Keratinocyte (primary cell): ENCODE measurements at regions not wholly inside any gene's neighbourhood (a gene's known extent, or its start where the extent isn't known, plus 50 kb on each side); places are given as distances from the start of the nearest gene placed in this dataset.

Experiments used
- DNase-seq: peaks from one replicate; pipeline ENCODE4 v3.0.0-alpha.2; 2011; ENCODE audit warnings: low read depth, missing footprints, low spot score
- FAIRE-seq: peaks from 2 replicates; lab custom pipeline; 2011; peaks lifted over from hg19 to GRCh38; lab: Jason Lieb, UNC
- H2AFZ ChIP-seq: 2 replicates; pipeline ENCODE4 v1.6.0; 2012; ENCODE audit warnings: low read length, control low read depth, inconsistent platforms; ENCODE audit not compliant: control insufficient read depth
- H3K27ac ChIP-seq: 2 replicates; pipeline ENCODE4 v1.5.1; 2011; ENCODE audit warnings: low read length; ENCODE audit not compliant: control insufficient read depth, insufficient read depth
- H3K27me3 ChIP-seq: 3 replicates; pipeline ENCODE4 v1.6.0; 2011; ENCODE audit warnings: low read length; ENCODE audit not compliant: control insufficient read depth, insufficient read depth; ENCODE audit errors: extremely low read depth
- H3K36me3 ChIP-seq, 2 experiments: 2 replicates in 1 of 2; 3 replicates in 1 of 2; pipeline ENCODE4 v1.5.1; 2011; ENCODE audit warnings: low read length in 2 of 2, mild to moderate bottlenecking in 1 of 2; ENCODE audit not compliant: control insufficient read depth in 2 of 2, insufficient read depth in 2 of 2; ENCODE audit errors: extremely low read depth in 1 of 2
- H3K4me1 ChIP-seq: 3 replicates; pipeline ENCODE4 v1.5.1; 2011; ENCODE audit warnings: low read length; ENCODE audit not compliant: control insufficient read depth, insufficient read depth; ENCODE audit errors: extremely low read depth
- H3K4me2 ChIP-seq: 3 replicates; pipeline ENCODE4 v1.6.0; 2011; ENCODE audit warnings: low read depth, low read length; ENCODE audit not compliant: control insufficient read depth, insufficient read depth; ENCODE audit errors: extremely low read depth
- H3K4me3 ChIP-seq, 3 experiments: fragments of 200-600 bp in 1 of 3; sonication (generic) in 1 of 3; 2 replicates in 2 of 3; 3 replicates in 1 of 3; pipeline ENCODE4 v1.5.1; 2011 to 2016; ENCODE audit warnings: low read length in 3 of 3, mild to moderate bottlenecking in 3 of 3, control low read depth in 2 of 3, inconsistent platforms in 1 of 3, low read depth in 1 of 3, mixed read lengths in 1 of 3, mixed run types in 1 of 3, moderate library complexity in 1 of 3; ENCODE audit not compliant: control insufficient read depth in 2 of 3, insufficient read depth in 2 of 3; ENCODE audit errors: extremely low read depth in 1 of 3
- H3K79me2 ChIP-seq: 2 replicates; pipeline ENCODE4 v1.6.0; 2012; ENCODE audit warnings: low read length; ENCODE audit not compliant: control insufficient read depth, insufficient read depth
- H3K9ac ChIP-seq: 3 replicates; pipeline ENCODE4 v1.6.0; 2011; ENCODE audit warnings: low read length; ENCODE audit not compliant: control insufficient read depth, insufficient read depth; ENCODE audit errors: extremely low read depth
- H3K9me1 ChIP-seq: 3 replicates; pipeline ENCODE4 v1.6.0; 2011; ENCODE audit warnings: low read length; ENCODE audit not compliant: control insufficient read depth, insufficient read depth; ENCODE audit errors: extremely low read depth
- H3K9me3 ChIP-seq: 2 replicates; pipeline ENCODE4 v1.5.1; 2012; ENCODE audit warnings: low read depth, low read length; ENCODE audit not compliant: control insufficient read depth
- H4K20me1 ChIP-seq: 3 replicates; pipeline ENCODE4 v1.6.0; 2011; ENCODE audit warnings: low read length; ENCODE audit not compliant: control insufficient read depth, insufficient read depth; ENCODE audit errors: extremely low read depth
- CTCF ChIP-seq, 3 experiments: IDR thresholded peaks in 1 of 3; conservative IDR thresholded peaks in 1 of 3; optimal IDR thresholded peaks in 1 of 3; 2 replicates in 2 of 3; 3 replicates in 1 of 3; pipeline versions ENCODE3 to v1.5.1; 2011; ENCODE audit warnings: low read length in 3 of 3, mild to moderate bottlenecking in 3 of 3, moderate library complexity in 2 of 3, control low read depth in 1 of 3, inconsistent platforms in 1 of 3; ENCODE audit not compliant: insufficient read depth in 2 of 3; ENCODE audit errors: extremely low read depth in 1 of 3
- EZH2 ChIP-seq: IDR thresholded peaks from one replicate; pipeline ENCODE4 v1.6.1; 2012; ENCODE audit warnings: inconsistent platforms, mild to moderate bottlenecking, low read length, moderate library complexity
- dilution Hi-C: fragments of 300-500 bp; cut with MboI; formaldehyde crosslinking; loops from one replicate; pipeline ENCODE4 v1.7.0; 2020; ENCODE audit warnings: low sequenced_read_pairs; ENCODE audit not compliant: extremely low pct_ligation_motif_present

GRCh38 chr2:236805800-236806531, 236.3 kb downstream of the ACKR3 start:
- H3K4me2 ChIP-seq: no peak overlapping the region
- H3K27me3 ChIP-seq: no peaks in the 10 kb centered on the region
- dilution Hi-C loops: no loop called here
- FAIRE-seq (no peak), DNase-seq (no peak)
- peaks cover 2% of the 10 kb centered on the region for H3K9me3 ChIP-seq
- H3K9me1 ChIP-seq: no peaks in the 10 kb centered on the region
- no peak overlapping the region for H3K9ac ChIP-seq
- no peaks in the 10 kb centered on the region for H3K4me1 ChIP-seq
- no peak overlapping the region for H3K4me3 ChIP-seq
- H4K20me1 ChIP-seq: no peaks in the 10 kb centered on the region
- H3K27ac ChIP-seq: no peak overlapping the region
- no peaks in the 10 kb centered on the region for H3K79me2 ChIP-seq
- TF ChIP-seq EZH2: no peak
- no peak overlapping the region for H2AFZ ChIP-seq
- no peaks in the 10 kb centered on the region for H3K36me3 ChIP-seq

- no peaks in the 10 kb centered on the region for H3K79me2 ChIP-seq
- DNase-seq: no peak
- no peak overlapping the region for H2AFZ ChIP-seq
- no peak for FAIRE-seq
- H3K9me1 ChIP-seq: no peaks in the 10 kb centered on the region
- no peaks in the 10 kb centered on the region for H3K4me1 ChIP-seq
- H3K27ac ChIP-seq: no peak overlapping the region
- dilution Hi-C loops: no loop called here
- H3K27me3 ChIP-seq: no peaks in the 10 kb centered on the region
- H3K9ac ChIP-seq: no peak overlapping the region
- no peaks in the 10 kb centered on the region for H3K36me3 ChIP-seq
- TF ChIP-seq EZH2 (no peak), CTCF (optimal IDR thresholded peaks at IDR 0.05 in 1 of 3, IDR thresholded peaks at IDR 0.05 in 1 of 3, conservative IDR thresholded peaks at IDR 0.05 in 1 of 3; ENCODE audit: extremely low read depth in 1 of 3, insufficient read depth in 2 of 3, low read length in 3 of 3) (no peak)
- H3K9me3 ChIP-seq: peaks cover 2% of the 10 kb centered on the region
- no peak overlapping the region for H3K4me2 ChIP-seq
- H3K4me3 ChIP-seq: no peak overlapping the region
- no peaks in the 10 kb centered on the region for H4K20me1 ChIP-seq
These were observed 240.1 kb downstream of the ACKR3 start for GRCh38 chr2:236809716-236810115.
